ENCODE measurements at regions not wholly inside any gene's neighbourhood (a gene's known extent, or its start where the extent isn't known, plus 50 kb on each side); places are given as distances from the start of the nearest gene placed in this dataset.

GRCh38 chr3:40714771-40715345 is 190.1 kb downstream of the ZNF621 start:
- no peak overlapping the region for H3K27ac Mint-ChIP-seq (ENCODE audit: unreplicated experiment)
- no peaks in the 10 kb centered on the region for H3K36me3 Mint-ChIP-seq (ENCODE audit: unreplicated experiment)
- H3K27me3 Mint-ChIP-seq (ENCODE audit: unreplicated experiment): peaks cover 3% of the 10 kb centered on the region
- H3K4me3 Mint-ChIP-seq (ENCODE audit: unreplicated experiment): no peak overlapping the region
- H3K4me1 Mint-ChIP-seq (ENCODE audit: low read depth, unreplicated experiment): peaks cover 5% of the 10 kb centered on the region
- TF ChIP-seq CTCF (IDR thresholded peaks at IDR 0.05; ENCODE audit: partially characterized antibody, unreplicated experiment): no peak
- no peak for DNase-seq
- H3K9me3 Mint-ChIP-seq (ENCODE audit: unreplicated experiment): no peaks in the 10 kb centered on the region

- no peak for TF ChIP-seq CTCF (IDR thresholded peaks at IDR 0.05; ENCODE audit: partially characterized antibody, unreplicated experiment)
- DNase-seq: no peak
- H3K27me3 Mint-ChIP-seq (ENCODE audit: unreplicated experiment): peaks cover 3% of the 10 kb centered on the region
- H3K4me3 Mint-ChIP-seq (ENCODE audit: unreplicated experiment): no peak overlapping the region
- H3K36me3 Mint-ChIP-seq (ENCODE audit: unreplicated experiment): no peaks in the 10 kb centered on the region
- H3K27ac Mint-ChIP-seq (ENCODE audit: unreplicated experiment): no peak overlapping the region
- H3K4me1 Mint-ChIP-seq (ENCODE audit: low read depth, unreplicated experiment): peaks cover 12% of the 10 kb centered on the region
- H3K9me3 Mint-ChIP-seq (ENCODE audit: unreplicated experiment): no peaks in the 10 kb centered on the region
These were observed 190.8 kb downstream of the ZNF621 start for GRCh38 chr3:40715551-40715950.

- Mint-ChIP-seq H3K9me3 (ENCODE audit: unreplicated experiment) (no peaks in the 10 kb centered on the region), H3K4me3 (ENCODE audit: unreplicated experiment) (no peak overlapping the region), H3K4me1 (ENCODE audit: low read depth, unreplicated experiment) (peaks cover 21% of the 10 kb centered on the region), H3K27ac (ENCODE audit: unreplicated experiment) (no peak overlapping the region), H3K36me3 (ENCODE audit: unreplicated experiment) (no peaks in the 10 kb centered on the region), H3K27me3 (ENCODE audit: unreplicated experiment) (peaks cover 3% of the 10 kb centered on the region)
- DNase-seq: no peak
- no peak for TF ChIP-seq CTCF (IDR thresholded peaks at IDR 0.05; ENCODE audit: partially characterized antibody, unreplicated experiment)
These were observed 192.7 kb downstream of the ZNF621 start for GRCh38 chr3:40717471-40717870.

- Mint-ChIP-seq H3K4me1 (ENCODE audit: low read depth, unreplicated experiment) (peaks cover 21% of the 10 kb centered on the region), H3K27ac (ENCODE audit: unreplicated experiment) (no peak overlapping the region), H3K4me3 (ENCODE audit: unreplicated experiment) (no peak overlapping the region), H3K9me3 (ENCODE audit: unreplicated experiment) (no peaks in the 10 kb centered on the region), H3K36me3 (ENCODE audit: unreplicated experiment) (no peaks in the 10 kb centered on the region), H3K27me3 (ENCODE audit: unreplicated experiment) (peaks cover 3% of the 10 kb centered on the region)
- no peak for DNase-seq
- TF ChIP-seq CTCF (IDR thresholded peaks at IDR 0.05; ENCODE audit: partially characterized antibody, unreplicated experiment): no peak
These were observed 193.4 kb downstream of the ZNF621 start for GRCh38 chr3:40718209-40718608.

GRCh38 chr3:40718681-40719080 is 193.9 kb downstream of the ZNF621 start:
- no peaks in the 10 kb centered on the region for H3K36me3 Mint-ChIP-seq (ENCODE audit: unreplicated experiment)
- H3K4me1 Mint-ChIP-seq (ENCODE audit: low read depth, unreplicated experiment): peaks cover 21% of the 10 kb centered on the region
- peaks cover 3% of the 10 kb centered on the region for H3K27me3 Mint-ChIP-seq (ENCODE audit: unreplicated experiment)
- H3K27ac Mint-ChIP-seq (ENCODE audit: unreplicated experiment): no peak overlapping the region
- no peak overlapping the region for H3K4me3 Mint-ChIP-seq (ENCODE audit: unreplicated experiment)
- H3K9me3 Mint-ChIP-seq (ENCODE audit: unreplicated experiment): no peaks in the 10 kb centered on the region
- no peak for TF ChIP-seq CTCF (IDR thresholded peaks at IDR 0.05; ENCODE audit: partially characterized antibody, unreplicated experiment)
- DNase-seq: no peak
